GM13976 (cell line): ENCODE measurements at regions not wholly inside any gene's neighbourhood (a gene's known extent, or its start where the extent isn't known, plus 50 kb on each side); places are given as distances from the start of the nearest gene placed in this dataset.
A peak's percentile ranks its signal among the peaks of the same experiment; 100 is the strongest.

Source experiments
- DNase-seq: peaks from one replicate; pipeline ENCODE4 v3.0.0; 2012; ENCODE audit warnings: low spot score
- CTCF ChIP-seq: IDR thresholded peaks from 2 replicates; pipeline ENCODE4 v1.5.1; 2012; ENCODE audit warnings: borderline replicate concordance, mild to moderate bottlenecking; ENCODE audit not compliant: insufficient read depth; ENCODE audit errors: extremely low read depth, missing control alignments, control extremely low read depth
- in situ Hi-C: fragments of 300-500 bp; cut with MboI; formaldehyde crosslinking; loops from one replicate; pipeline ENCODE4 v1.12.0; 2022; ENCODE audit warnings: low sequenced_read_pairs, mixed read lengths, inconsistent platforms; ENCODE audit not compliant: unreplicated experiment

GRCh38 chr6:165732696-165733488, 69.9 kb upstream of the PDE10A start:
- no peak for DNase-seq
- in situ Hi-C loops = no loop called here
- no peak for TF ChIP-seq CTCF

DNA sequence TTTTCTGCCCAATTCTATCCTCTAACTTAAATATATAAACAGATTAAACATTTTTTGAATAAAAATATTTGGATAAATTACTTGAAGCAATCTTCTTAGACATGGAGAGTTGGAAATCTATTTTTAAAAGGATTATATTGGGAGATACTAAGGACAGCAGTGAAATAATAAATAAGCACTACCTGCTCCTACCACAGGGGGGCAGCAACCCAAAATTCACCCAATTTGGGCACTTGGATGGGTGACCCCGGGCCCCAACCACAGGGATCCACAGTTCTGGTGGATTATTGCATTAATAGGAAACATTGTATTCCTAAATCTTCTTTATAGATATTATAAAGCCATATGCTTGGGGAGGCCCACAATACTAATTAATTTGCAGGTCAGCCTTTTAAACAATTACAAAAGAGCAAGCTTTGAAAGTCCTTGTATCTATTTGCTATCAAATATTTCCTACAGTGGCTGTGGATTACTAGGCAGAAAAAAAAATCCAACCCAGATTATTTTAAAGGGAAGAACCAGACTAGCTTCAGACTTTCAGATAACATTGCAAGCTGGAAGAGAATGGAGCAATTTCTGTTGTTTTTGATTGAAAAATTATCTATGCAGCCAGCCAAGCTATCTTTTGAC, 66.4 kb upstream of the PDE10A start:
- peak; percentile 75 for DNase-seq
- TF ChIP-seq CTCF = peak; percentile 63
- in situ Hi-C loops = no loop called here

DNA sequence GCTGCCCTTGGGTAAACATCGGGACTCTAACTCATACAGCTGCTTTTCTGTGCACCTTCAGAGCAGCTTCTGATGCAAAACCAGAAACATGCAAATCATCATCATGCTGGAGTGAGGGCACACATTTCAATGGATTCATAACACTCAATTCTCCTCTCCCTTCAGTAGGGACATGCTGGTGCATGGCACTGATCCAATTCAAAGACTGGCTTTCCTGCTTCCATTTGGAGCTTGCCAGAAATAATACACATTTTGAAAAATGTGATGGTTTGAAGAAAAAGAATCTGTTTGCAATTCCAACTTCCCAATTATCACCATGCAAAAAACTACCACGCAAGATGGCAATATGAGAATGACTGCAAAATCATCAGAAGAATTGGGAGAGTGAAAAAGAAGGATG, 65.2 kb upstream of the PDE10A start:
- in situ Hi-C loops = no loop called here
- no peak for DNase-seq
- TF ChIP-seq CTCF = no peak

GRCh38 chr6:165726965-165727381, 63.9 kb upstream of the PDE10A start:
- in situ Hi-C loops = no loop called here
- no peak for DNase-seq
- TF ChIP-seq CTCF = no peak

DNA sequence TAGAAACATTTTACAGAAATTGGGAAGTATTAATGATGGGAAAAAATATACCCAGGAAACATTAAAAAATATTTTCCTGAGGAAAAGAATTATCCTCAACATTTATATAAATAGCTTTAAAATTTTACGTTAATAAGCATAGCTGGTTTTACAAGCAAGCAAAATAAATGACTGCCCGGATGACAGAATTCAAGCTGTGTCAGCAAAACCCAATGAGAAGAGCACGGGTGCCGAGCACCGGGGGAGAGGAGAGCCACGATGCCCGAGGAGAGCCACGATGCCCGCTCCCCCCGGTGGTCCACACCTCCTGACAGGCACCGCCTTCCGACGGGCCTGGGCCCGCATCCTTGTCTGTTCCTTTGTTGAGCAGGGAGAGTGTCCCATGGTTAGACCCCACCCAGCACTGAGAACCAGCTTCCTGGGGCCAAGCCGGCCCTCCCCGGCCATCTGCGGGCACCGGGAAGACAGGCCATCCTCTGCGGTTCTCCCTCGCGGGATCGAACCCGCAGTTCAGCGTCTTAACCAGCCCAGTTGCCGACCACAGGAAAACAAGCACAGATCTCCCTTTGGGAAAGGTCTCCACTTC, 63.3 kb upstream of the PDE10A start:
- no peak for DNase-seq
- in situ Hi-C loops = no loop called here
- no peak for TF ChIP-seq CTCF

GRCh38 chr6:165725201-165725600, 62.2 kb upstream of the PDE10A start:
- TF ChIP-seq CTCF = no peak
- no peak for DNase-seq
- in situ Hi-C loops = no loop called here
